Astrocyte (in vitro differentiated cells and primary cell): ENCODE measurements at regions not wholly inside any gene's neighbourhood (a gene's known extent, or its start where the extent isn't known, plus 50 kb on each side); places are given as distances from the start of the nearest gene placed in this dataset.

Experiments
- CTCF ChIP-seq: IDR thresholded peaks from 2 replicates; pipeline ENCODE4 v1.5.1; 2011; ENCODE audit warnings: low read depth, mild to moderate bottlenecking, inconsistent platforms, low read length, moderate library complexity; ENCODE audit not compliant: insufficient read depth
- EZH2 ChIP-seq: IDR thresholded peaks from 2 replicates; pipeline ENCODE4 v1.6.1; 2012; ENCODE audit warnings: mild to moderate bottlenecking, low read length, inconsistent platforms; ENCODE audit not compliant: insufficient read depth

GRCh38 chr7:114303301-114303700 is 111.3 kb upstream of the FOXP2 start:
- no peak for TF ChIP-seq CTCF
- TF ChIP-seq EZH2 = no peak
